DOHH2 (cell line): ENCODE measurements at regions not wholly inside any gene's neighbourhood (a gene's known extent, or its start where the extent isn't known, plus 50 kb on each side); places are given as distances from the start of the nearest gene placed in this dataset.

Source experiments
- H3F3A ChIP-seq: fragments of 200-600 bp; sonication (generic), shearing (Covaris generic); 2 replicates; pipeline ENCODE4 v1.6.0; 2016; ENCODE audit warnings: antibody characterized with exemption, mild to moderate bottlenecking; ENCODE audit not compliant: control insufficient read depth, insufficient read depth
- H3K27ac ChIP-seq: fragments of 200-600 bp; sonication (generic); 2 replicates; pipeline ENCODE4 v1.5.1; 2014; ENCODE audit warnings: low read depth, mild to moderate bottlenecking, low read length, moderate library complexity
- H3K27me3 ChIP-seq: fragments of 200-600 bp; sonication (generic); 2 replicates; pipeline ENCODE4 v1.6.1; 2014; ENCODE audit warnings: mild to moderate bottlenecking, low read length, mixed read lengths; ENCODE audit not compliant: control insufficient read depth
- H3K36me3 ChIP-seq: fragments of 200-600 bp; sonication (generic); 2 replicates; pipeline ENCODE4 v1.6.1; 2014; ENCODE audit warnings: mild to moderate bottlenecking, low read length, moderate library complexity, mixed read lengths; ENCODE audit not compliant: control insufficient read depth
- H3K4me1 ChIP-seq: fragments of 200-600 bp; sonication (generic); 2 replicates; pipeline ENCODE4 v1.6.1; 2014; ENCODE audit warnings: mild to moderate bottlenecking, low read length, mixed read lengths; ENCODE audit not compliant: control insufficient read depth
- H3K4me2 ChIP-seq: fragments of 200-600 bp; sonication (generic); 2 replicates; pipeline ENCODE4 v1.6.0; 2014; ENCODE audit warnings: mild to moderate bottlenecking, low read length, moderate library complexity
- H3K4me3 ChIP-seq: fragments of 200-600 bp; sonication (generic); 2 replicates; pipeline ENCODE4 v1.5.1; 2014; ENCODE audit warnings: mild to moderate bottlenecking, low read length, mixed read lengths
- H3K79me2 ChIP-seq: fragments of 200-600 bp; sonication (generic); 2 replicates; pipeline ENCODE4 v1.6.1; 2014; ENCODE audit warnings: mild to moderate bottlenecking, low read length, mixed read lengths; ENCODE audit not compliant: control insufficient read depth
- H3K9me2 ChIP-seq: fragments of 200-600 bp; sonication (generic); replicated peaks from 2 replicates; pipeline ENCODE4 v1.6.1; 2014; ENCODE audit warnings: mild to moderate bottlenecking, low read length, mixed read lengths; ENCODE audit not compliant: control insufficient read depth
- H3K9me3 ChIP-seq: fragments of 200-600 bp; sonication (generic); 2 replicates; pipeline ENCODE4 v1.6.1; 2014; ENCODE audit warnings: antibody characterized with exemption, low read length, mixed read lengths; ENCODE audit not compliant: control insufficient read depth, insufficient read depth
- H4K20me1 ChIP-seq: fragments of 200-600 bp; sonication (generic); 2 replicates; pipeline ENCODE4 v1.6.0; 2014; ENCODE audit warnings: low read depth, mild to moderate bottlenecking, antibody characterized with exemption, low read length, moderate library complexity; ENCODE audit not compliant: control insufficient read depth, insufficient read depth
- EZH2phosphoT487 ChIP-seq: fragments of 200-600 bp; sonication (generic); IDR thresholded peaks from 2 replicates; pipeline ENCODE4 v1.6.1; 2017; ENCODE audit warnings: borderline replicate concordance, mild to moderate bottlenecking, antibody characterized with exemption, low read length, moderate library complexity, mixed read lengths
- TF ChIP-seq, protein P1 (sequence below): fragments of 200-600 bp; sonication (generic); IDR thresholded peaks from one replicate; pipeline ENCODE4 v1.5.1; 2014; ENCODE audit warnings: antibody characterized with exemption, mild to moderate bottlenecking, low read depth, low read length; ENCODE audit not compliant: poor library complexity, severe bottlenecking

DNA sequence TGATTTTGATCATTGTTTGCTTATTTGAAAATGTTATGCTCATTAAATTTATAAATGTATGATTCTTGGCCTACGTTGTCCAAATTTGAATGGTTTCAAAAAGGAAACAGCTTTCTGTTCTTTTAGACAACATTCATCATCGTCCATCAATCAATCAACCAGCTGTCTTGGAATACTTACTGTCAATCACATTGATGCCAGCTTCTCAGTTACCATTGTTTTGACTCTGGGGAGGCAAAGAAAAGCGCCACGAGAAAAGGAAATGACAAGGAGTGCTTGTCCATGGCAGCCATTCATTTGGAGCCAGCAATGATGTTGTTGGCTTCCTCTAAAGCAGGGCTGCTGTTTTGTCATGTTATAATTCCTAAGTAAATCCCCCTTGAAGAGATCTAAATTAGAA, 62.2 kb upstream of the TP63 start:
- Histone ChIP-seq H3K79me2 (no peaks in the 10 kb centered on the region), H3K4me3 (no peak overlapping the region), H3K4me2 (no peak overlapping the region), H3K9me2 (no peaks in the 10 kb centered on the region), H3K4me1 (peaks cover 16% of the 10 kb centered on the region), H3K9me3 (no peaks in the 10 kb centered on the region), H3K27me3 (no peaks in the 10 kb centered on the region), H3K36me3 (no peaks in the 10 kb centered on the region), H3K27ac (no peak overlapping the region), H3F3A (no peaks in the 10 kb centered on the region), H4K20me1 (no peaks in the 10 kb centered on the region)
- TF ChIP-seq, protein P1, sequence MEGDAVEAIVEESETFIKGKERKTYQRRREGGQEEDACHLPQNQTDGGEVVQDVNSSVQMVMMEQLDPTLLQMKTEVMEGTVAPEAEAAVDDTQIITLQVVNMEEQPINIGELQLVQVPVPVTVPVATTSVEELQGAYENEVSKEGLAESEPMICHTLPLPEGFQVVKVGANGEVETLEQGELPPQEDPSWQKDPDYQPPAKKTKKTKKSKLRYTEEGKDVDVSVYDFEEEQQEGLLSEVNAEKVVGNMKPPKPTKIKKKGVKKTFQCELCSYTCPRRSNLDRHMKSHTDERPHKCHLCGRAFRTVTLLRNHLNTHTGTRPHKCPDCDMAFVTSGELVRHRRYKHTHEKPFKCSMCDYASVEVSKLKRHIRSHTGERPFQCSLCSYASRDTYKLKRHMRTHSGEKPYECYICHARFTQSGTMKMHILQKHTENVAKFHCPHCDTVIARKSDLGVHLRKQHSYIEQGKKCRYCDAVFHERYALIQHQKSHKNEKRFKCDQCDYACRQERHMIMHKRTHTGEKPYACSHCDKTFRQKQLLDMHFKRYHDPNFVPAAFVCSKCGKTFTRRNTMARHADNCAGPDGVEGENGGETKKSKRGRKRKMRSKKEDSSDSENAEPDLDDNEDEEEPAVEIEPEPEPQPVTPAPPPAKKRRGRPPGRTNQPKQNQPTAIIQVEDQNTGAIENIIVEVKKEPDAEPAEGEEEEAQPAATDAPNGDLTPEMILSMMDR: no peak
- TF ChIP-seq EZH2phosphoT487: no peak

DNA sequence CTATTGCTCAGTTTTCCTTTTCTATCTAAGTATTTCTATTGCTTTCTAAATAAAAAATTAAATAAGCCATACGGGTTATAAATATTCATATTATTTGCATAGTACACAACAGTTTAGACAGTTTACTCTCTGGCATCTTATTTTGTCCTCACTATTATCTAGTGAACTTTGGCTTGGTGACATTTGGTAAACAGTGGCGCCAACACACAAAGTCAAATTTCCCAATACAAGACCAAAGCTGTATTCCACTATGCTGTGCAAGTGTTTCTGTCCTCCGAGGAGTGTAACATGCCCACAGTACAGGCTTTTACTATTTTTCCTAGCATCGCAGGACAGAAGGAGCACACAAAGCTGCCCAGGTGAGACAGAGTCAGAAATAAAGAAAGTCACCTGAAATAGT, 61.7 kb upstream of the TP63 start:
- no peak for TF ChIP-seq EZH2phosphoT487
- TF ChIP-seq, protein P1: no peak
- no peaks in the 10 kb centered on the region for H3K36me3 ChIP-seq
- H3K4me2 ChIP-seq: no peak overlapping the region
- H4K20me1 ChIP-seq: no peaks in the 10 kb centered on the region
- H3K4me3 ChIP-seq: no peak overlapping the region
- no peaks in the 10 kb centered on the region for H3K27me3 ChIP-seq
- H3K9me2 ChIP-seq: no peaks in the 10 kb centered on the region
- no peaks in the 10 kb centered on the region for H3K79me2 ChIP-seq
- H3K4me1 ChIP-seq: peaks cover 16% of the 10 kb centered on the region
- no peaks in the 10 kb centered on the region for H3K9me3 ChIP-seq
- H3K27ac ChIP-seq: no peak overlapping the region
- H3F3A ChIP-seq: no peaks in the 10 kb centered on the region

GRCh38 chr3:189570916-189571315, 60.3 kb upstream of the TP63 start:
- Histone ChIP-seq H3K4me1 (peaks cover 16% of the 10 kb centered on the region), H3K36me3 (no peaks in the 10 kb centered on the region), H3K9me2 (no peaks in the 10 kb centered on the region), H3F3A (no peaks in the 10 kb centered on the region), H3K9me3 (no peaks in the 10 kb centered on the region), H4K20me1 (no peaks in the 10 kb centered on the region), H3K27me3 (no peaks in the 10 kb centered on the region), H3K4me2 (no peak overlapping the region), H3K4me3 (no peak overlapping the region), H3K79me2 (no peaks in the 10 kb centered on the region), H3K27ac (no peak overlapping the region)
- no peak for TF ChIP-seq EZH2phosphoT487
- TF ChIP-seq, protein P1: no peak

- Histone ChIP-seq H3K9me3 (no peaks in the 10 kb centered on the region), H3K4me1 (peaks cover 14% of the 10 kb centered on the region), H3K79me2 (no peaks in the 10 kb centered on the region), H3F3A (no peaks in the 10 kb centered on the region), H3K27ac (no peak overlapping the region), H3K4me3 (no peak overlapping the region), H3K4me2 (no peak overlapping the region), H4K20me1 (no peaks in the 10 kb centered on the region), H3K27me3 (no peaks in the 10 kb centered on the region), H3K36me3 (no peaks in the 10 kb centered on the region), H3K9me2 (no peaks in the 10 kb centered on the region)
- TF ChIP-seq, protein P1: no peak
- no peak for TF ChIP-seq EZH2phosphoT487
Observed at GRCh38 chr3:189572249-189572648, 58.9 kb upstream of the TP63 start.
